Activated T-helper 1 cell treated with anti-CD3 and anti-CD28 coated beads, Interleukin-2, amount 50 U/mL, for 16 hours (primary cell): ENCODE measurements at regions not wholly inside any gene's neighbourhood (a gene's known extent, or its start where the extent isn't known, plus 50 kb on each side); places are given as distances from the start of the nearest gene placed in this dataset.
"Not testable (repeated sequence)": the region's sequence is repeated elsewhere in the genome, so short reads cannot be mapped to it uniquely, and the experiment has no call there.

Experiments used
- DNase-seq, 2 donors: peaks; one replicate each; pipeline ENCODE4 v3.0.0-alpha.2; 2020; ENCODE audit warnings: low read depth in 1 of 2, low spot score in 1 of 2

GRCh38 chr1:30229960-30230359 lies 493.4 kb downstream of the MATN1 start:
- DNase-seq: no peak

GRCh38 chr1:30229557-30229956 lies 493.8 kb downstream of the MATN1 start:
- no peak for DNase-seq

- no peak for DNase-seq
These were observed 496.7 kb downstream of the MATN1 start for GRCh38 chr1:30226648-30227047.

- no peak for DNase-seq
These were observed 498.0 kb downstream of the MATN1 start for GRCh38 chr1:30225357-30225756.

GRCh38 chr1:30219675-30220074 lies 503.7 kb downstream of the MATN1 start:
- no peak for DNase-seq

- no peak for DNase-seq
These were observed 504.9 kb downstream of the MATN1 start for GRCh38 chr1:30218438-30218837.

GRCh38 chr1:30216602-30217001 lies 506.8 kb downstream of the MATN1 start:
- no peak for DNase-seq

GRCh38 chr1:30213936-30214335 lies 509.4 kb downstream of the MATN1 start:
- no peak for DNase-seq

- not testable (repeated sequence) for DNase-seq
These were observed 515.4 kb downstream of the MATN1 start for GRCh38 chr1:30207962-30208361.

- DNase-seq: not testable (repeated sequence)
These were observed 516.8 kb downstream of the MATN1 start for GRCh38 chr1:30206631-30207030.

- not testable (repeated sequence) for DNase-seq
These were observed 518.5 kb downstream of the MATN1 start for GRCh38 chr1:30204916-30205315.

- DNase-seq: no peak
These were observed 522.4 kb downstream of the MATN1 start for GRCh38 chr1:30201015-30201414.

- DNase-seq: no peak
These were observed 523.2 kb downstream of the MATN1 start for GRCh38 chr1:30200161-30200560.

GRCh38 chr1:30199563-30199962 lies 523.8 kb downstream of the MATN1 start:
- no peak for DNase-seq

GRCh38 chr1:30198795-30199403 lies 524.5 kb downstream of the MATN1 start:
- no peak for DNase-seq

GRCh38 chr1:30198451-30198760 lies 525.0 kb downstream of the MATN1 start:
- DNase-seq: no peak

- DNase-seq: no peak
These were observed 525.5 kb downstream of the MATN1 start for GRCh38 chr1:30197639-30198450.

- no peak for DNase-seq
These were observed 526.3 kb downstream of the MATN1 start for GRCh38 chr1:30196872-30197638.

GRCh38 chr1:30196457-30196856 lies 526.9 kb downstream of the MATN1 start:
- no peak for DNase-seq

- DNase-seq: no peak
These were observed 527.8 kb downstream of the MATN1 start for GRCh38 chr1:30195424-30196134.

GRCh38 chr1:30194741-30195423 lies 528.5 kb downstream of the MATN1 start:
- DNase-seq: no peak
